Colonic mucosa (tissue), 4 donors: ENCODE measurements at regions not wholly inside any gene's neighbourhood (a gene's known extent, or its start where the extent isn't known, plus 50 kb on each side); places are given as distances from the start of the nearest gene placed in this dataset.

Experiments used
- DNase-seq: peaks from one replicate; pipeline ENCODE4 v3.0.0-alpha.2; 2020
- H3K27ac ChIP-seq: fragments of 200-600 bp; one replicate; pipeline ENCODE4 v1.8.0; 2021
- H3K27me3 ChIP-seq: fragments of 200-600 bp; one replicate; pipeline ENCODE4 v1.8.0; 2021
- H3K36me3 ChIP-seq: fragments of 200-600 bp; one replicate; pipeline ENCODE4 v1.8.0; 2021
- H3K4me1 ChIP-seq: fragments of 200-600 bp; one replicate; pipeline ENCODE4 v1.8.0; 2021; ENCODE audit warnings: mild to moderate bottlenecking
- H3K4me3 ChIP-seq: fragments of 200-600 bp; one replicate; pipeline ENCODE4 v1.8.0; 2021
- H3K9ac ChIP-seq, 2 donors: one replicate each; pipeline ENCODE4 v1.7.0; 2013; ENCODE audit warnings: control low read depth in 2 of 2, low read depth in 2 of 2, low read length in 2 of 2
- H3K9me3 ChIP-seq: fragments of 200-600 bp; one replicate; pipeline ENCODE4 v1.8.0; 2021
- CTCF ChIP-seq: fragments of 200-600 bp; IDR thresholded peaks from one replicate; pipeline ENCODE4 v1.8.0; 2022; ENCODE audit warnings: antibody characterized with exemption, mild to moderate bottlenecking
- intact Hi-C: fragments of 100-400 bp; cut with DNase I; formaldehyde crosslinking; loops from one replicate; pipeline ENCODE4 v1.14.1; 2022
- donor health status: healthy.
- donor health status: DM: no; HTN: no; CAD: no.
- donor health status: DM: no; HTN: no; CAD: no.

- no peak for TF ChIP-seq CTCF
- DNase-seq: no peak
- H3K27ac ChIP-seq: no peak overlapping the region
- no peaks in the 10 kb centered on the region for H3K27me3 ChIP-seq
- no peak overlapping the region for H3K4me3 ChIP-seq
- no peaks in the 10 kb centered on the region for H3K9me3 ChIP-seq
- intact Hi-C loops: loop anchor here (10.0 kb wide), 1 partner anchor 262 kb away; no protein-coding TSS in a partner anchor
- H3K36me3 ChIP-seq: no peaks in the 10 kb centered on the region
- H3K4me1 ChIP-seq: no peaks in the 10 kb centered on the region
- no peak overlapping the region for H3K9ac ChIP-seq
Measured at GRCh38 chr4:41362621-41363383, 106.1 kb downstream of the UCHL1 start.

GRCh38 chr4:41363384-41363981, 106.8 kb downstream of the UCHL1 start:
- TF ChIP-seq CTCF: no peak
- H3K4me1 ChIP-seq: no peaks in the 10 kb centered on the region
- intact Hi-C loops: loop anchor here (10.0 kb wide), 1 partner anchor 261 kb away; no protein-coding TSS in a partner anchor
- no peak overlapping the region for H3K9ac ChIP-seq
- H3K36me3 ChIP-seq: no peaks in the 10 kb centered on the region
- H3K9me3 ChIP-seq: no peaks in the 10 kb centered on the region
- no peaks in the 10 kb centered on the region for H3K27me3 ChIP-seq
- H3K4me3 ChIP-seq: no peak overlapping the region
- no peak overlapping the region for H3K27ac ChIP-seq
- no peak for DNase-seq

- no peak for TF ChIP-seq CTCF
- Histone ChIP-seq H3K9me3 (no peaks in the 10 kb centered on the region), H3K36me3 (no peaks in the 10 kb centered on the region), H3K27me3 (no peaks in the 10 kb centered on the region), H3K27ac (no peak overlapping the region), H3K9ac (no peak overlapping the region), H3K4me3 (no peak overlapping the region), H3K4me1 (no peaks in the 10 kb centered on the region)
- intact Hi-C loops: loop anchor here (10.0 kb wide), 1 partner anchor 260 kb away; no protein-coding TSS in a partner anchor
- DNase-seq: no peak
Measured at GRCh38 chr4:41364876-41365275, 108.1 kb downstream of the UCHL1 start.

- no peak for TF ChIP-seq CTCF
- Histone ChIP-seq H3K36me3 (no peaks in the 10 kb centered on the region), H3K4me1 (no peaks in the 10 kb centered on the region), H3K27ac (no peak overlapping the region), H3K9ac (no peak overlapping the region), H3K4me3 (no peak overlapping the region), H3K9me3 (no peaks in the 10 kb centered on the region), H3K27me3 (no peaks in the 10 kb centered on the region)
- no peak for DNase-seq
- intact Hi-C loops: loop anchor here (10.0 kb wide), 1 partner anchor 259 kb away; no protein-coding TSS in a partner anchor
Measured at GRCh38 chr4:41365681-41366080, 109.0 kb downstream of the UCHL1 start.

GRCh38 chr4:41366911-41367517, 110.3 kb downstream of the UCHL1 start:
- no peak for TF ChIP-seq CTCF
- intact Hi-C loops: loop anchor here (10.0 kb wide), 1 partner anchor 258 kb away; no protein-coding TSS in a partner anchor
- H3K9me3 ChIP-seq: no peaks in the 10 kb centered on the region

More at GRCh38 chr4:41366911-41367517, 110.3 kb downstream of the UCHL1 start:
- H3K36me3 ChIP-seq: no peaks in the 10 kb centered on the region
- H3K9ac ChIP-seq: no peak overlapping the region
- no peak overlapping the region for H3K27ac ChIP-seq
- no peak overlapping the region for H3K4me3 ChIP-seq
- H3K27me3 ChIP-seq: no peaks in the 10 kb centered on the region
- H3K4me1 ChIP-seq: no peaks in the 10 kb centered on the region
- no peak for DNase-seq
